A549 (cell line): ENCODE measurements at regions not wholly inside any gene's neighbourhood (a gene's known extent, or its start where the extent isn't known, plus 50 kb on each side); places are given as distances from the start of the nearest gene placed in this dataset.

ENCODE experiments used
- CTCF ChIP-seq: fragments of >200 bp; sonication (Bioruptor Twin); formaldehyde crosslinking; IDR thresholded peaks from 3 replicates; pipeline ENCODE4 v1.5.1; 2016
- EP300 ChIP-seq, 2 experiments: fragments of >200 bp; sonication (Bioruptor Twin); formaldehyde crosslinking; IDR thresholded peaks; 2 replicates in 1 of 2; 3 replicates in 1 of 2; pipeline ENCODE4 v1.6.1; 2016 to 2017
- ZNF302 ChIP-seq: fragments of 250-450 bp; sonication (Bioruptor Pico); IDR thresholded peaks from 2 replicates; pipeline ENCODE4 v1.9.0; 2021; ENCODE audit warnings: inconsistent platforms, mild to moderate bottlenecking, moderate library complexity

GRCh38 chr12:127899971-127900370 is 367.0 kb upstream of the TMEM132C start:
- TF ChIP-seq CTCF (no peak), ZNF302 (CRISPR knock-in tag) (no peak), EP300 (IDR thresholded peaks at IDR 0.05) (no peak)
